Endothelial cell of umbilical vein (primary cell): ENCODE measurements at regions not wholly inside any gene's neighbourhood (a gene's known extent, or its start where the extent isn't known, plus 50 kb on each side); places are given as distances from the start of the nearest gene placed in this dataset.
A peak's percentile ranks its signal among the peaks of the same experiment; 100 is the strongest.

Experiments
- EZH2 ChIP-seq: IDR thresholded peaks from 2 replicates; pipeline ENCODE4 v1.6.1; 2012; ENCODE audit warnings: borderline replicate concordance, low read depth, mild to moderate bottlenecking, moderate library complexity, low read length, inconsistent platforms; ENCODE audit not compliant: severe bottlenecking
- MYC ChIP-seq: IDR thresholded peaks from one replicate; pipeline ENCODE4 v1.6.1; 2011; ENCODE audit warnings: mild to moderate bottlenecking, low read depth, low read length
- POLR2A ChIP-seq: IDR thresholded peaks from 2 replicates; pipeline ENCODE4 v1.6.1; 2012; ENCODE audit warnings: low read depth, mild to moderate bottlenecking, control low read depth, low read length
- POLR2AphosphoS5 ChIP-seq: IDR thresholded peaks from 2 replicates; pipeline ENCODE4 v1.6.1; 2012; ENCODE audit warnings: low read depth, mild to moderate bottlenecking, control low read depth, low read length, moderate library complexity; ENCODE audit not compliant: insufficient read depth
- TF ChIP-seq, protein P1 (sequence below), 2 donors: IDR thresholded peaks; 1 replicate in 1 of 2; 2 replicates in 1 of 2; pipeline ENCODE4 v1.5.1; 2011; ENCODE audit warnings: low read length in 2 of 2, mild to moderate bottlenecking in 2 of 2, moderate library complexity in 2 of 2, control low read depth in 1 of 2, inconsistent platforms in 1 of 2, low read depth in 1 of 2; ENCODE audit not compliant: insufficient read depth in 1 of 2; ENCODE audit errors: extremely low read depth in 1 of 2
- TF ChIP-seq, protein P2 (sequence below): IDR thresholded peaks from 2 replicates; pipeline ENCODE4 v1.6.1; 2011; ENCODE audit not compliant: insufficient read depth, insufficient read length

GRCh38 chr6:164039954-164040375, 625.4 kb downstream of the QKI start:
- TF ChIP-seq, protein P1, sequence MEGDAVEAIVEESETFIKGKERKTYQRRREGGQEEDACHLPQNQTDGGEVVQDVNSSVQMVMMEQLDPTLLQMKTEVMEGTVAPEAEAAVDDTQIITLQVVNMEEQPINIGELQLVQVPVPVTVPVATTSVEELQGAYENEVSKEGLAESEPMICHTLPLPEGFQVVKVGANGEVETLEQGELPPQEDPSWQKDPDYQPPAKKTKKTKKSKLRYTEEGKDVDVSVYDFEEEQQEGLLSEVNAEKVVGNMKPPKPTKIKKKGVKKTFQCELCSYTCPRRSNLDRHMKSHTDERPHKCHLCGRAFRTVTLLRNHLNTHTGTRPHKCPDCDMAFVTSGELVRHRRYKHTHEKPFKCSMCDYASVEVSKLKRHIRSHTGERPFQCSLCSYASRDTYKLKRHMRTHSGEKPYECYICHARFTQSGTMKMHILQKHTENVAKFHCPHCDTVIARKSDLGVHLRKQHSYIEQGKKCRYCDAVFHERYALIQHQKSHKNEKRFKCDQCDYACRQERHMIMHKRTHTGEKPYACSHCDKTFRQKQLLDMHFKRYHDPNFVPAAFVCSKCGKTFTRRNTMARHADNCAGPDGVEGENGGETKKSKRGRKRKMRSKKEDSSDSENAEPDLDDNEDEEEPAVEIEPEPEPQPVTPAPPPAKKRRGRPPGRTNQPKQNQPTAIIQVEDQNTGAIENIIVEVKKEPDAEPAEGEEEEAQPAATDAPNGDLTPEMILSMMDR (IDR thresholded peaks at IDR 0.05; ENCODE audit: extremely low read depth in 1 of 2, insufficient read depth in 1 of 2, low read depth in 1 of 2, low read length in 2 of 2) = peak in 1 of 2 donors; percentile 8
- no peak for TF ChIP-seq POLR2AphosphoS5
- TF ChIP-seq POLR2A = no peak
- no peak for TF ChIP-seq MYC
- TF ChIP-seq EZH2 = no peak
- TF ChIP-seq, protein P2, sequence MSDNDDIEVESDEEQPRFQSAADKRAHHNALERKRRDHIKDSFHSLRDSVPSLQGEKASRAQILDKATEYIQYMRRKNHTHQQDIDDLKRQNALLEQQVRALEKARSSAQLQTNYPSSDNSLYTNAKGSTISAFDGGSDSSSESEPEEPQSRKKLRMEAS = no peak
